Mucosa of descending colon (tissue), 3 donors: ENCODE measurements at regions not wholly inside any gene's neighbourhood (a gene's known extent, or its start where the extent isn't known, plus 50 kb on each side); places are given as distances from the start of the nearest gene placed in this dataset.

Source experiments
- ATAC-seq: fragments of 200-7000 bp; cut with Tn5 transposase; one replicate; pipeline ENCODE4 v1.9.1; 2020; ENCODE audit warnings: mild to moderate bottlenecking, moderate library complexity
- DNase-seq, 3 donors: peaks; one replicate each; pipeline ENCODE4 v3.0.0-alpha.2; 2020
- H3K36me3 ChIP-seq: fragments of 200-600 bp; one replicate; pipeline ENCODE4 v1.8.0; 2021; ENCODE audit warnings: low read depth, mild to moderate bottlenecking
- H3K4me1 ChIP-seq: fragments of 200-600 bp; one replicate; pipeline ENCODE4 v1.8.0; 2021; ENCODE audit warnings: low read depth, mild to moderate bottlenecking
- H3K4me3 ChIP-seq: fragments of 200-600 bp; one replicate; pipeline ENCODE4 v1.8.0; 2021; ENCODE audit warnings: mild to moderate bottlenecking
- H3K9me3 ChIP-seq: fragments of 200-600 bp; one replicate; pipeline ENCODE4 v1.8.0; 2021; ENCODE audit warnings: mild to moderate bottlenecking
- CTCF ChIP-seq: fragments of 200-600 bp; IDR thresholded peaks from one replicate; pipeline ENCODE4 v1.8.0; 2022; ENCODE audit warnings: antibody characterized with exemption, mild to moderate bottlenecking
- intact Hi-C, 2 donors: fragments of 100-400 bp; cut with DNase I in 1 of 2; cut with micrococcal nuclease in 1 of 2; formaldehyde crosslinking; loops; one replicate each; pipeline versions ENCODE4 v1.11.0 to v1.11.1; 2022; cut with DNase I, micrococcal nuclease
- donor health status: DM: no; HTN: no; CAD: no; lungs with moderate emphysema.
- donor health status: DM: no; HTN: no; CAD: no.
- donor health status: DM: no; HTN: yes; CAD: no.

DNA sequence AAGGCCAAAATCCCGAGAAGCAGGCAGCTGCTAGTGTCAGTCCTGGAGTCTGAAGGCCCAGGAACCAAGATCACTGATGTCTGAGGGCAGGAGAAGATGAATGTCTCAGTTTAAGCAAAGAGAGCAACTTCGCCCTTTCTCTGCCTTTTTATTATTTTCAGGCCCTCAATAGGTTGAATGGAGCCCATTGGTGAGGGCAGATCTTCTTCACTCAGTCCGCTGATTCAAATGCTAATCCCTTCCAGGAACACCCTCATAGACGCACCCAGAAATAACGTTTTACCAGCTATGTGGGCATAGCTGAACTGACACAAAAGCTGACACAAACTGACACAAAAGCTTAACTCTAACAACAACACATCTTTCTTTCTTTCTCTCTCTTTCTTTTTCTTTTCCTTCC is 78.0 kb upstream of the KCNJ3 start:
- no peaks in the 10 kb centered on the region for H3K36me3 ChIP-seq
- H3K4me3 ChIP-seq = no peak overlapping the region
- ATAC-seq (no peak), DNase-seq (no peak)
- no peak for TF ChIP-seq CTCF
- no peaks in the 10 kb centered on the region for H3K4me1 ChIP-seq
- intact Hi-C loops = no loop called here
- no peaks in the 10 kb centered on the region for H3K9me3 ChIP-seq

DNA sequence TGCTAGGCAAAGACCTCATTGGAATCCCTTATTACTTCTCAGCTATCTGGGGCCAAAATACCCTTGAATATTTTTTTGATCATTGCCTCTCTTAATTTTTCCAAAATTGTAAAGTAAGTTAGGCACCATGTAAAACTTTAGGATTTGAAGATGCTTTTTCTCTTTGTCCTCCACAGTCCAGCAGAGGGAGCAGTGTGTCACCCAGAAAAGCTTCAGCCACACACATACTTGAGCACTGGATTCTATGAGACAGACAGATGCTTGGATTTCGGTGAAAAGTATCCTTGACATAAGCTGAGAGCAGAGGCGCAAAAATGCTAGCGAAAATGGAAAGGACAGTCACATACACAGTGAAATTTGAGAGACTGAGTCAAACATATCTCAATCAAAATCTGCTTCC is 74.7 kb upstream of the KCNJ3 start:
- Histone ChIP-seq H3K4me3 (no peak overlapping the region), H3K36me3 (no peaks in the 10 kb centered on the region), H3K9me3 (no peaks in the 10 kb centered on the region), H3K4me1 (no peaks in the 10 kb centered on the region)
- no peak for TF ChIP-seq CTCF
- DNase-seq = peak in 1 of 3 donors; percentile 63
- peak; percentile 47 for ATAC-seq
- intact Hi-C loops = no loop called here

- H3K4me1 ChIP-seq = no peaks in the 10 kb centered on the region
- H3K9me3 ChIP-seq = no peaks in the 10 kb centered on the region
- no peaks in the 10 kb centered on the region for H3K36me3 ChIP-seq
- no peak for DNase-seq
- no peak for ATAC-seq
- intact Hi-C loops = no loop called here
- H3K4me3 ChIP-seq = no peak overlapping the region
- TF ChIP-seq CTCF = no peak
Observed at GRCh38 chr2:154637456-154637855, 61.0 kb upstream of the KCNJ3 start.

GRCh38 chr2:154638783-154639182 is 59.7 kb upstream of the KCNJ3 start:
- no peak for TF ChIP-seq CTCF
- Histone ChIP-seq H3K4me3 (no peak overlapping the region), H3K4me1 (no peaks in the 10 kb centered on the region), H3K36me3 (no peaks in the 10 kb centered on the region), H3K9me3 (no peaks in the 10 kb centered on the region)
- intact Hi-C loops = no loop called here
- ATAC-seq (no peak), DNase-seq (no peak)

- intact Hi-C loops = no loop called here
- no peak overlapping the region for H3K4me3 ChIP-seq
- no peaks in the 10 kb centered on the region for H3K9me3 ChIP-seq
- ATAC-seq (no peak), DNase-seq (no peak)
- no peaks in the 10 kb centered on the region for H3K36me3 ChIP-seq
- TF ChIP-seq CTCF = no peak
- no peaks in the 10 kb centered on the region for H3K4me1 ChIP-seq
Observed at GRCh38 chr2:154640000-154640399, 58.5 kb upstream of the KCNJ3 start.
